HL-60 (cell line): ENCODE measurements at regions not wholly inside any gene's neighbourhood (a gene's known extent, or its start where the extent isn't known, plus 50 kb on each side); places are given as distances from the start of the nearest gene placed in this dataset.

Experiments
- DNase-seq, 2 experiments: peaks; one replicate each; pipeline ENCODE4 v3.0.0-alpha.2; 2010 to 2020; ENCODE audit warnings: low read depth in 1 of 2, low spot score in 1 of 2
- H3K27ac ChIP-seq: fragments of 250-450 bp; sonication (Bioruptor Pico); replicated peaks from 2 replicates; pipeline ENCODE4 v1.5.1; 2020; ENCODE audit warnings: mild to moderate bottlenecking, moderate library complexity
- H3K27me3 ChIP-seq: fragments of 250-450 bp; sonication (Bioruptor Pico); 2 replicates; pipeline ENCODE4 v1.5.1; 2021; ENCODE audit warnings: mild to moderate bottlenecking, moderate library complexity; ENCODE audit not compliant: insufficient read depth, poor library complexity, severe bottlenecking
- H3K4me3 ChIP-seq: replicated peaks from 2 replicates; pipeline ENCODE4 v1.5.1; 2011; ENCODE audit warnings: mild to moderate bottlenecking, control low read depth, low read length; ENCODE audit not compliant: insufficient read depth
- CTCF ChIP-seq: IDR thresholded peaks from one replicate; pipeline ENCODE4 v1.5.1; 2011; ENCODE audit warnings: low read length, control low read depth, inconsistent platforms; ENCODE audit not compliant: insufficient read depth
- GABPA ChIP-seq: IDR thresholded peaks from 2 replicates; pipeline ENCODE4 v1.6.1; 2012; ENCODE audit warnings: low read depth
- POLR2AphosphoS5 ChIP-seq: IDR thresholded peaks from 2 replicates; pipeline ENCODE4 v1.6.1; 2012; ENCODE audit warnings: low read depth
- REST ChIP-seq: IDR thresholded peaks from 2 replicates; pipeline ENCODE4 v1.6.1; 2012; ENCODE audit warnings: low read depth; ENCODE audit not compliant: insufficient replicate concordance
- SPI1 ChIP-seq: IDR thresholded peaks from 2 replicates; pipeline ENCODE4 v1.6.1; 2012; ENCODE audit warnings: low read depth, mild to moderate bottlenecking, borderline replicate concordance

GRCh38 chr5:74112372-74113195, 486.6 kb downstream of the ARHGEF28 start:
- Histone ChIP-seq H3K27ac (no peak overlapping the region), H3K4me3 (no peak overlapping the region), H3K27me3 (no peaks in the 10 kb centered on the region)
- no peak for DNase-seq
- no peak for TF ChIP-seq CTCF

GRCh38 chr5:74111764-74112163, 485.8 kb downstream of the ARHGEF28 start:
- no peak for DNase-seq
- TF ChIP-seq REST (no peak), CTCF (no peak), POLR2AphosphoS5 (no peak), SPI1 (no peak), GABPA (no peak)

GRCh38 chr5:74109344-74109743, 483.3 kb downstream of the ARHGEF28 start:
- Histone ChIP-seq H3K27me3 (no peaks in the 10 kb centered on the region), H3K27ac (no peak overlapping the region), H3K4me3 (no peak overlapping the region)
- TF ChIP-seq SPI1: no peak
- no peak for TF ChIP-seq POLR2AphosphoS5
- no peak for TF ChIP-seq CTCF
- no peak for DNase-seq

More at GRCh38 chr5:74111764-74112163, 485.8 kb downstream of the ARHGEF28 start:
- no peaks in the 10 kb centered on the region for H3K27me3 ChIP-seq
- no peak overlapping the region for H3K27ac ChIP-seq
- no peak overlapping the region for H3K4me3 ChIP-seq

- H3K4me3 ChIP-seq: no peak overlapping the region
- H3K27me3 ChIP-seq: no peaks in the 10 kb centered on the region
- TF ChIP-seq REST (no peak), CTCF (no peak), POLR2AphosphoS5 (no peak), SPI1 (no peak), GABPA (no peak)
- H3K27ac ChIP-seq: no peak overlapping the region
- no peak for DNase-seq
These were observed 481.9 kb downstream of the ARHGEF28 start for GRCh38 chr5:74107899-74108298.
